ENCODE measurements at regions not wholly inside any gene's neighbourhood (a gene's known extent, or its start where the extent isn't known, plus 50 kb on each side); places are given as distances from the start of the nearest gene placed in this dataset.

DNA sequence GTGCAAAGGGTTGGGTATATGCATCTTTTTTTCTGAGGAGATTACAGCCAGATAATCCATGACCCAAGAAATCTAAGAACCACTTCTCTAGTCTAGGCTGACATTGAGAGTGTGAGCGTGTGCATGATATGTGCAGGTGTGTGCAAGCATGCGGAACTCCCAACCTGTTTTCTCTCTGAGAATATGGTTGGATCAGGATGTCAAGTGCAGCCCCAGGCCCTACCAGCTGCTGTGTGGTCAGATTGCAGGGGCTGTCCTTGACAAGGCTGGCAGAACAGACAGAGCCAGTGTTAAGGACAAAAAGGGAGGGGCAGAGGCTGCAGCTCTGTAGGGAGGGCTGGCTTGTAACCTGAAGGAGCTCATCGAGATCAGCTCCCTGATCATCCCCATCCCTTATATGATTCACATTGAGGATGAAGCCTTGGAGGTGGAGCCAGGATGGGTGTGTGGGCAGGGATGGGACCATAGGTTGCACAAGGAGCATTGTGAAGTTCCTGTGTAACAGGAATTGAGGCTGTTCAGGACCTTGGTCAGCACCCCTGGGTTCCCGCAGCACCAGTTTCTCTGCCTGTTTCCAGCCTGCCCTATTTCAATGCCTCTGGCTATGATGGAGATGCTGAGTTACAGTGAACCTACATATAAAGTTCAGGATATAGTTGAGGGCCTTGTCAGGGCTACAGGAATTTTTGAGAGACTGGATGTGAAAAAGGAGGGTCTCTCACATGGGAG is 52.6 kb upstream of the ARAP3 start:
- no peaks in the 10 kb centered on the region for H3K36me3 Mint-ChIP-seq (ENCODE audit: low read depth)

DNA sequence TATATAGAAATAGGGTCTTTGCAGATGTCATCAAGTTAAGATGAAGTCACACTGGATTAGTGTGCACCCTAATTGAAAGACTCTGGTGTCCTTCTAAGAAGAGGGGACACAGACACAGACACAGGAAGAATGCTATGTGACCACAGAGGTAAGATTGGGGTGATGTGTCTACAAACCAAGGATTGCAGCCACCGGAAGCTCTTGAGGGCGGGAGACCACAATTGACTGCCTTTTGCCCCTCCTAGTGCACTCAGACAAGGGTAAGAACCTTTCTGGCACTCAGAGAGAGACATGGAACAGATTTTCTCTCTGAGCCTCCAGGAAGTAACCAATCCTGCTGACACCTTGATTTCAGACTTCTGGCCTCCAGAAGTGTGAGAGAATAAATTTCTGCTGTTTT is 51.2 kb upstream of the ARAP3 start:
- H3K27me3 Mint-ChIP-seq (ENCODE audit: insufficient read depth): peaks cover 36% of the 10 kb centered on the region
- TF ChIP-seq, protein P1, sequence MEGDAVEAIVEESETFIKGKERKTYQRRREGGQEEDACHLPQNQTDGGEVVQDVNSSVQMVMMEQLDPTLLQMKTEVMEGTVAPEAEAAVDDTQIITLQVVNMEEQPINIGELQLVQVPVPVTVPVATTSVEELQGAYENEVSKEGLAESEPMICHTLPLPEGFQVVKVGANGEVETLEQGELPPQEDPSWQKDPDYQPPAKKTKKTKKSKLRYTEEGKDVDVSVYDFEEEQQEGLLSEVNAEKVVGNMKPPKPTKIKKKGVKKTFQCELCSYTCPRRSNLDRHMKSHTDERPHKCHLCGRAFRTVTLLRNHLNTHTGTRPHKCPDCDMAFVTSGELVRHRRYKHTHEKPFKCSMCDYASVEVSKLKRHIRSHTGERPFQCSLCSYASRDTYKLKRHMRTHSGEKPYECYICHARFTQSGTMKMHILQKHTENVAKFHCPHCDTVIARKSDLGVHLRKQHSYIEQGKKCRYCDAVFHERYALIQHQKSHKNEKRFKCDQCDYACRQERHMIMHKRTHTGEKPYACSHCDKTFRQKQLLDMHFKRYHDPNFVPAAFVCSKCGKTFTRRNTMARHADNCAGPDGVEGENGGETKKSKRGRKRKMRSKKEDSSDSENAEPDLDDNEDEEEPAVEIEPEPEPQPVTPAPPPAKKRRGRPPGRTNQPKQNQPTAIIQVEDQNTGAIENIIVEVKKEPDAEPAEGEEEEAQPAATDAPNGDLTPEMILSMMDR (IDR thresholded peaks at IDR 0.05): no peak
- no peaks in the 10 kb centered on the region for H3K4me1 Mint-ChIP-seq (ENCODE audit: low read depth)
- H3K27ac Mint-ChIP-seq: no peak overlapping the region
- DNase-seq: no peak
- H3K9me3 Mint-ChIP-seq: no peaks in the 10 kb centered on the region
- H3K4me3 Mint-ChIP-seq: no peak overlapping the region
- H3K36me3 Mint-ChIP-seq (ENCODE audit: low read depth): no peaks in the 10 kb centered on the region

More for the DNA sequence above, 52.6 kb upstream of the ARAP3 start:
- Mint-ChIP-seq H3K4me1 (ENCODE audit: low read depth) (no peaks in the 10 kb centered on the region), H3K9me3 (no peaks in the 10 kb centered on the region), H3K4me3 (no peak overlapping the region), H3K27ac (no peak overlapping the region), H3K27me3 (ENCODE audit: insufficient read depth) (peaks cover 42% of the 10 kb centered on the region)
- DNase-seq: peak; percentile 52
- TF ChIP-seq, protein P1 (IDR thresholded peaks at IDR 0.05): no peak

DNA sequence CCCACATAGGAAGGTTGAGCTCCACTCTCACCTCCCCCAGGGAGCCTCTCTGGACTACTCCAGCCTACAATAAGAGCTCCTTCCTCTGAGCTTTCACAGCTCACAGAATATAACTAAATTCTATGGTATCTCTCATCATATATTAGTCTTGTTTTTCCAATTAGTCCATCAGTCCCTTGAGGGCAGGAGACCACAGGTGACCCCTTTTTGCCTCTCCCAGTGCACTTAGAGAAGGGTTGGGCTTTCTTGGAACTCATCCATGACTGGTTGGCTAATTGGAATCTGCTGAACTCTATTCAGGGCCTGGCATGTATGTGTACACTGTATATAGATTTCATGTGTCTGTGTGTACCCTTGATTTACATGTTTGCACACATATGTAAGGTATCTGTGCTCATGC is 50.4 kb upstream of the ARAP3 start:
- peaks cover 34% of the 10 kb centered on the region for H3K27me3 Mint-ChIP-seq (ENCODE audit: insufficient read depth)
- no peak for DNase-seq
- TF ChIP-seq, protein P1 (IDR thresholded peaks at IDR 0.05): no peak
- H3K27ac Mint-ChIP-seq: no peak overlapping the region
- H3K36me3 Mint-ChIP-seq (ENCODE audit: low read depth): no peaks in the 10 kb centered on the region
- no peaks in the 10 kb centered on the region for H3K4me1 Mint-ChIP-seq (ENCODE audit: low read depth)
- H3K9me3 Mint-ChIP-seq: no peaks in the 10 kb centered on the region
- no peak overlapping the region for H3K4me3 Mint-ChIP-seq

Measured in HFFc6 (cell line).